Neuronal stem cell (in vitro differentiated cells): ENCODE measurements at regions not wholly inside any gene's neighbourhood (a gene's known extent, or its start where the extent isn't known, plus 50 kb on each side); places are given as distances from the start of the nearest gene placed in this dataset.

Experiments used
- DNase-seq: peaks from one replicate; pipeline ENCODE4 v3.0.0-alpha.2; 2013; ENCODE audit warnings: low spot score
- H2AFZ ChIP-seq: one replicate; pipeline ENCODE4 v1.6.1; 2013; ENCODE audit warnings: mild to moderate bottlenecking, low read length, inconsistent platforms
- H2AK5ac ChIP-seq: 2 replicates; pipeline ENCODE4 v1.6.1; 2013; ENCODE audit warnings: low read depth, mild to moderate bottlenecking, inconsistent platforms, low read length, moderate library complexity, mixed read lengths
- H2BK120ac ChIP-seq: 2 replicates; pipeline ENCODE4 v1.6.1; 2013; ENCODE audit warnings: low read depth, mild to moderate bottlenecking, inconsistent platforms, low read length, moderate library complexity, mixed read lengths
- H2BK12ac ChIP-seq: one replicate; pipeline ENCODE4 v1.6.1; 2013; ENCODE audit warnings: low read length, inconsistent platforms
- H2BK15ac ChIP-seq: 2 replicates; pipeline ENCODE4 v1.6.1; 2013; ENCODE audit warnings: mild to moderate bottlenecking, low read length, inconsistent platforms, mixed read lengths
- H2BK5ac ChIP-seq: one replicate; pipeline ENCODE4 v1.6.1; 2013; ENCODE audit warnings: inconsistent platforms, mild to moderate bottlenecking, low read length, moderate library complexity
- H3K14ac ChIP-seq: one replicate; pipeline ENCODE4 v1.6.1; 2013; ENCODE audit warnings: low read length, inconsistent platforms
- H3K18ac ChIP-seq: 2 replicates; pipeline ENCODE4 v1.6.1; 2013; ENCODE audit warnings: low read length, inconsistent platforms
- H3K23ac ChIP-seq: 2 replicates; pipeline ENCODE4 v1.6.1; 2013; ENCODE audit warnings: low read depth, mild to moderate bottlenecking, mixed read lengths, low read length, inconsistent platforms; ENCODE audit not compliant: poor library complexity
- H3K27ac ChIP-seq: replicated peaks from 3 replicates; pipeline ENCODE4 v1.5.1; 2013; ENCODE audit warnings: low read length, inconsistent platforms
- H3K27me3 ChIP-seq, 3 experiments: 2 replicates each; pipeline ENCODE4 v1.6.1; 2013; ENCODE audit warnings: low read length in 3 of 3, mild to moderate bottlenecking in 2 of 3, inconsistent platforms in 1 of 3, low read depth in 1 of 3, mixed read lengths in 1 of 3, moderate library complexity in 1 of 3; ENCODE audit not compliant: control insufficient read depth in 3 of 3, insufficient read depth in 3 of 3
- H3K36me3 ChIP-seq, 2 donors: replicated peaks in 1 of 2; 2 replicates each; pipeline ENCODE4 v1.6.1; 2013; ENCODE audit warnings: low read length in 2 of 2; ENCODE audit not compliant: control insufficient read depth in 2 of 2, insufficient read depth in 2 of 2
- H3K4ac ChIP-seq: 2 replicates; pipeline ENCODE4 v1.6.1; 2013; ENCODE audit warnings: inconsistent platforms, mild to moderate bottlenecking, low read length, moderate library complexity
- H3K4me1 ChIP-seq, 2 donors: 1 replicate in 1 of 2; 2 replicates in 1 of 2; pipeline ENCODE4 v1.6.1; 2013; ENCODE audit warnings: low read length in 2 of 2, low read depth in 1 of 2; ENCODE audit not compliant: control insufficient read depth in 2 of 2, insufficient read depth in 1 of 2
- H3K4me2 ChIP-seq: one replicate; pipeline ENCODE4 v1.6.1; 2013; ENCODE audit warnings: mild to moderate bottlenecking, low read length, inconsistent platforms; ENCODE audit not compliant: insufficient read depth, poor library complexity, severe bottlenecking
- H3K4me3 ChIP-seq, 2 donors: 2 replicates each; pipeline ENCODE4 v1.5.1; 2013; ENCODE audit warnings: low read length in 2 of 2, mild to moderate bottlenecking in 2 of 2, inconsistent platforms in 1 of 2, moderate library complexity in 1 of 2
- H3K79me1 ChIP-seq: one replicate; pipeline ENCODE4 v1.6.1; 2013; ENCODE audit warnings: low read depth, mild to moderate bottlenecking, inconsistent platforms, low read length, moderate library complexity
- H3K9ac ChIP-seq: one replicate; pipeline ENCODE4 v1.6.1; 2013; ENCODE audit warnings: mild to moderate bottlenecking, low read depth, low read length, inconsistent platforms; ENCODE audit not compliant: poor library complexity
- H3K9me3 ChIP-seq, 2 donors: replicated peaks in 1 of 2; 2 replicates each; pipeline versions ENCODE3 to v1.6.1; 2013; ENCODE audit warnings: low read length in 2 of 2, mild to moderate bottlenecking in 2 of 2, inconsistent platforms in 1 of 2, low read depth in 1 of 2, mixed read lengths in 1 of 2, moderate library complexity in 1 of 2; ENCODE audit not compliant: control insufficient read depth in 2 of 2, insufficient read depth in 1 of 2
- H4K8ac ChIP-seq: one replicate; pipeline ENCODE4 v1.6.1; 2013; ENCODE audit warnings: low read depth, mild to moderate bottlenecking, inconsistent platforms, low read length, moderate library complexity
- H4K91ac ChIP-seq: one replicate; pipeline ENCODE4 v1.6.1; 2013; ENCODE audit warnings: low read length, low read depth, mild to moderate bottlenecking, inconsistent platforms; ENCODE audit not compliant: poor library complexity
- WGBS, 2 donors: extraction: QIAGEN DNeasy Blood & Tissue Kit; methylation state at CpG; one replicate each; pipeline ENCODE4 v1.1.7; 2013; ENCODE audit warnings: missing lambda C conversion rate in 2 of 2, mixed read lengths in 1 of 2; ENCODE audit not compliant: insufficient read length in 2 of 2, insufficient replicate concordance in 1 of 2; ENCODE audit errors: extremely low coverage in 2 of 2; 5-methylcytosine and 5-hydroxymethylcytosine counted together

- Histone ChIP-seq H3K27me3 (no peaks in the 10 kb centered on the region), H3K14ac (no peak overlapping the region), H2BK120ac (no peak overlapping the region), H3K4me2 (no peak overlapping the region), H3K79me1 (no peaks in the 10 kb centered on the region), H3K4me1 (no peaks in the 10 kb centered on the region), H2BK15ac (no peak overlapping the region), H2AFZ (no peak overlapping the region), H3K36me3 (no peaks in the 10 kb centered on the region), H3K23ac (no peak overlapping the region), H2BK5ac (no peak overlapping the region), H4K91ac (no peak overlapping the region), H3K9ac (no peak overlapping the region), H2AK5ac (no peak overlapping the region), H3K4me3 (no peak overlapping the region), H3K4ac (no peak overlapping the region), H3K18ac (no peak overlapping the region), H4K8ac (no peak overlapping the region), H2BK12ac (no peak overlapping the region), H3K9me3 (no peaks in the 10 kb centered on the region), H3K27ac (no peak overlapping the region)
- no CpG with 5 or more reads among the region's 4 CpGs for WGBS, 2 donors
- no peak for DNase-seq
Observed at GRCh38 chr22:34380532-34380931, 460.3 kb upstream of the LARGE1 start.

DNA sequence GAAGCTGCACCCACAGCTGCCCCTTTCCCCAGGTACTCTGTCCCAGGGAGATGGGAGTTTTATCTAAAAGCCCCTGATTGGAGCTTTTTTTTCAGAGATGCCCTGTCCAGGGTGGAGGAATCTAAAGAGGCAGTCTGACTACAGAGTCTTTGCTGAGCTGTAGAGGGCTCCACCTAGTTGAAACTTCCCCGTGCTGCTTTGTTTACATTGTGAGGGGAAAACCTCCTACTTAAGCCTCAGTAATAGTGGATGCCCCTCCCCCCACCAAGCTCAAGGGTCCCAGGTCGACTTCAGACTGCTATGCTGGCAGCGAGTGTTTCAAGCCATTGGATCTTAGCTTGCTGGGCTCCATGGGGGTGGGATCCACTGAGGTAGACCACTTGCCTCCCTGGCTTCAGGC, 470.1 kb upstream of the LARGE1 start:
- H2AK5ac ChIP-seq = no peak overlapping the region
- no peak overlapping the region for H2BK120ac ChIP-seq
- DNase-seq = no peak
- H3K23ac ChIP-seq = no peak overlapping the region
- H3K9me3 ChIP-seq = no peaks in the 10 kb centered on the region
- H3K79me1 ChIP-seq = no peaks in the 10 kb centered on the region
- H3K27me3 ChIP-seq = no peaks in the 10 kb centered on the region
- H2BK12ac ChIP-seq = no peak overlapping the region
- no peak overlapping the region for H3K18ac ChIP-seq
- H3K4ac ChIP-seq = no peak overlapping the region
- no peak overlapping the region for H2BK15ac ChIP-seq
- H3K4me2 ChIP-seq = no peak overlapping the region
- no peak overlapping the region for H2AFZ ChIP-seq
- H2BK5ac ChIP-seq = no peak overlapping the region
- WGBS, 2 donors = no CpG with 5 or more reads among the region's 3 CpGs
- no peak overlapping the region for H3K14ac ChIP-seq
- no peaks in the 10 kb centered on the region for H3K4me1 ChIP-seq
- H3K36me3 ChIP-seq = no peaks in the 10 kb centered on the region
- no peak overlapping the region for H4K8ac ChIP-seq
- H3K9ac ChIP-seq = no peak overlapping the region
- no peak overlapping the region for H3K27ac ChIP-seq
- H3K4me3 ChIP-seq = no peak overlapping the region
- H4K91ac ChIP-seq = no peak overlapping the region

GRCh38 chr22:34395370-34395769, 475.1 kb upstream of the LARGE1 start:
- Histone ChIP-seq H3K4me2 (no peak overlapping the region), H2AFZ (no peak overlapping the region), H2BK120ac (no peak overlapping the region), H3K23ac (no peak overlapping the region), H3K4ac (no peak overlapping the region), H3K14ac (no peak overlapping the region), H3K9me3 (no peaks in the 10 kb centered on the region), H4K91ac (no peak overlapping the region), H3K4me1 (no peaks in the 10 kb centered on the region), H3K9ac (no peak overlapping the region), H2BK5ac (no peak overlapping the region), H3K36me3 (no peaks in the 10 kb centered on the region), H2AK5ac (no peak overlapping the region), H3K18ac (no peak overlapping the region), H2BK12ac (no peak overlapping the region), H2BK15ac (no peak overlapping the region), H3K4me3 (no peak overlapping the region), H3K27ac (no peak overlapping the region), H3K79me1 (no peaks in the 10 kb centered on the region), H3K27me3 (no peaks in the 10 kb centered on the region), H4K8ac (no peak overlapping the region)
- DNase-seq = no peak
- 100% methylated on average over 1 of the region's 4 CpGs; no CpG with 5 or more reads in 1 of the 2 donors for WGBS, 2 donors

GRCh38 chr22:34403667-34404066, 483.4 kb upstream of the LARGE1 start:
- Histone ChIP-seq H3K14ac (no peak overlapping the region), H2BK5ac (no peak overlapping the region), H3K4me3 (no peak overlapping the region), H3K9me3 (no peaks in the 10 kb centered on the region), H3K27ac (no peak overlapping the region), H3K79me1 (no peaks in the 10 kb centered on the region), H2BK15ac (no peak overlapping the region), H3K18ac (no peak overlapping the region), H4K8ac (no peak overlapping the region), H3K4ac (no peak overlapping the region), H4K91ac (no peak overlapping the region), H3K23ac (no peak overlapping the region), H3K4me1 (no peaks in the 10 kb centered on the region), H3K4me2 (no peak overlapping the region), H2AFZ (no peak overlapping the region), H2BK12ac (no peak overlapping the region), H2BK120ac (no peak overlapping the region), H3K36me3 (no peaks in the 10 kb centered on the region), H3K27me3 (no peaks in the 10 kb centered on the region), H3K9ac (no peak overlapping the region), H2AK5ac (no peak overlapping the region)
- no CpG with 5 or more reads among the region's 2 CpGs for WGBS, 2 donors
- no peak for DNase-seq
